Hematopoietic multipotent progenitor cell treated with erythropoietin and hydrocortisone succinate and interleukin-3 and kit ligand, for 17 days (in vitro differentiated cells): ENCODE measurements at regions not wholly inside any gene's neighbourhood (a gene's known extent, or its start where the extent isn't known, plus 50 kb on each side); places are given as distances from the start of the nearest gene placed in this dataset.

Experiments used
- DNase-seq: peaks from one replicate; pipeline ENCODE4 v3.0.0-alpha.2; 2015; ENCODE audit warnings: low spot score

DNA sequence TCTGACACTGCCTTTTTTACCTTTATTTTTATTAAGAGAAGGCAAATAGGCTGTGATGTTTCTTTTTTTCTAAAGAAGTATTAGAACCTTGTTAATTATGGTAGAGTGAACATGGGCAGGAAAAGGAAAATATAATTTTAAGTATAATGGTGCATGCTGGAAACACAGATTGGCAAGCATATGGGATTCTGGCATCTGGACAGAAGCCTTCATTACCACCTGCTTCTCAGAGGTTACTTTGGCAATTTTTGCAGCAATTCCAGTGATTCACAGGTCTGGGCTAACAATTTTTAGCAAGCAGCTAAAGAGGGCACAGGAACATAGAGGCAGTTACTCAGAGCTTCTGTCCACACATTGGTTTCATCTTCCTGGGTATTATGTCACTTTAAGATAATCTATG, 258.3 kb downstream of the DIPK2A start:
- no peak for DNase-seq

DNA sequence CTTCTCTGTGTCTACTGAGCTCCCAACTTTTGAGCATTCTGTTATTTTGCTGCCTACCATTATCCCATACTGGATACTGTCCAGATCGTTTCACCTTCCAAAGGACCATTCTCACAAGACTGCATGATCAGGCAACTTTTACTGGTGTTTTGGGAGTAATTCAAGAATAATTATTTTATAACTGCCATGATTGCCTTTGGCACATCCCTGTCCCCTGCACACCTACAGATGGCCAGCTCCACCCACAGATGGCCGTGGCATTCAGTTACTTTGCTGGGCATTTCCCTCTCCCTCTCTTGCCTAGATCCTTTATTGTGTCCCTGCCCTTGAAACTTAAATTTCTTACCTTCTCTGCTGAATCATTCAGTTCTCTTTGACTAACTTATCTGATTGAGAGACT, 263.9 kb downstream of the DIPK2A start:
- no peak for DNase-seq

DNA sequence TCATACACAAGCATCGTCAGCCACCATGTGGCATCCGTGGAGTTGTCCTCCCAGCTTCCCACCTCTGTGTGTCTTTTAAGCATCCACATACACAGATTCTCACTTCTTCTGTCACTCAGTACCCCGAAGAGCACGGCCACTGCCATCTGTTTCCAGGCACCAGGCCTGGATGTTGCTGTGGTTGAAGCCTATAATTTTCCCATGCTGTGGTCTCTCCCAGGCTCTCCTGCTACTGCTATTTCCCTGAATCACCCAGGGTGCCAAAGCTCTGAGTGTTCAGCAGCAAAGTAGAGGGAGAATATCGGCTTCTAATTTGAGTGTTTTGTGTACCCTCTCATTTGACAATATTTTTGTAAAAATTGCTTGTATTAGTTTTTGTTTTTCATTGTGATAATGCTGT, 265.7 kb downstream of the DIPK2A start:
- DNase-seq: no peak

DNA sequence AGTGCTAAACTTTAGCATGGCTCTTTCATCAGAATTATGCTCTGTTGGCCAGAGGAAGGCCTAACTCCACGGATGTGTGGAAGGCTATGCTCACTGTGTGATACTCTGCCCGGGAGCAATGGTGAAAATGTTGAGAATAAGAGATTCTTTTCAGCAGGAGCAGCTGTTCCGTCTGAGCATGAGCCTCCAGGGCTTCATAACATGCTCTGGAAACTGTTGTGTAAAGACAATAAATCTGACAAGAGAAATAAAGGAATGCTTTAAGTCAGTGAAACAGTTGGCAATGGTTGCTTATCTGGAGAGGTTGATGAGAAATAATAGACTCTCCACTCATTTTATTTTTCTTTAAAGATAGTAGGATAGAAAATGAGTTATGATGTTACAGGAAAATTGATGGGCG, 269.8 kb downstream of the DIPK2A start:
- no peak for DNase-seq

DNA sequence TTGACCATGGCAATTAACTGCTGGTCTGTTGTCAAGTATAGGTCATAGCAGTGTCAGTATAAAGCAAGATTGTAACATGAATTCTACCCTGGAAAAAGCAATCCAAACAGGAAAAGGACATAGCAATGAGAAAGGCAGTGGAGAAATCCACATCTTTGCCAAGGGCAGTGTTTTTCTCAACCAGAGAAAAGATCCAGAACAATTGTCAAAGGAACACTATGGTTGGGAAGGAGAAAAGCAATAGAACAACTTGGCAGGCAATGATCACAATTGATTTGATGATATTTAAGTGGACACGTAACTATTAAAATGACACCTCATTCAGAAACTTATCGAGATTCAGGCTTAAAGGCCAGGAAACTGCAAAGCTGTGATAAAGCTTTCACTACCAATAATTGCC, 271.1 kb downstream of the DIPK2A start:
- DNase-seq: no peak

DNA sequence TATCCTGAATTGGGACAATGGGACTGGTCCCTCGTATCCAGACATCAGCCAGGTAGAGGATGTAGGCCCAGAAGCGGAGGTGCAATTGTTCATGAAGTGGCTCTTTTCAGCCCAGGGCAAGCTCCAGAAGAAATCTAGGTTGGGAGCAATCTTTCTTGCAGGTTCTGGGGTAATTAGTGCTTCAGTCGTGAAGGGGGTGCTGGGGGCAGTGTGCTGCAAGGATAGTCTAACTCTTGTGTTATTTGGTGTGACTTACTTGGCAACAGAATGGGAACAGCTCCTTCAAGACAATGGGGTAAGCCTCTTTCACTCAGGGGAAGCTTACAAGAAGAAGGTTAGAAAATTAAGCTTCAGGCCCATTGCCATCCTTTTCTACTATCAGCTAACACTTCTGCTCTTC, 273.0 kb downstream of the DIPK2A start:
- no peak for DNase-seq

DNA sequence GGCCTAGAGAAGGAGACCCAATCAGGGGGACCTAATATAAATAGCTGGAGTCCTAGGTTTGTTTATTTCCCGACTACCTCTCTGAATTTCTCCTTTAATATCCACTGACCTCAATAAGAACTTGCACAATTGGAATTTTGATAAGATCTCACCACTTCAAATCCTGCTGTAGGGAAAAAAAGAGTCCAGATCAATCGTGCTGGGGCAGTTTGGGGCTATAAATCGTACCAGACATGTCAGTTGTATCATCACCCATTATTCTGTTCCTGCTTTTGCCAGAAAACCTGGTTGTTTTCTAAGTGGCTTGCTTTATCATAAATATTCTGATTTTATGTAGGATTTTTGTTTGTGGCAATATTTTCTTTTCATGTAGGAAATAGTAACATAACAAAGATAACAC, 281.3 kb downstream of the DIPK2A start:
- DNase-seq: no peak

DNA sequence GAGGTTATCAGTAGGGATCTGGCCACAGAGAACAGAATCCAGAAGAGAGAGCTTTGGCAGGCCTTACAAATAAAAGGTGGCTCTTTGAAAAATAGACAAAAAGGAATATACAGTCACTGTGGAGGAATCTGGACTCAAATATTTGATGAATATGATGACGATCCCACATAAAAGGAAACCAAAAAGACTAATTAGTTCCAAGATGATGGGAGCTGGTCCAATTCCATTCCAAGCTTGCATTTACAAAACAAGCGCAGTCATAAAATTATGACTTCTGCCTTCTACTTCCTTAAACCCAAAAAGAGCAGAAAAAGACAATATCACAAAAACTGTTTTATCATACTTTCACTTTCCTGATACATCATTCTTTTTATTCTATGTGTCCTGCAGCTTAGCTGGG, 285.8 kb downstream of the DIPK2A start:
- no peak for DNase-seq

DNA sequence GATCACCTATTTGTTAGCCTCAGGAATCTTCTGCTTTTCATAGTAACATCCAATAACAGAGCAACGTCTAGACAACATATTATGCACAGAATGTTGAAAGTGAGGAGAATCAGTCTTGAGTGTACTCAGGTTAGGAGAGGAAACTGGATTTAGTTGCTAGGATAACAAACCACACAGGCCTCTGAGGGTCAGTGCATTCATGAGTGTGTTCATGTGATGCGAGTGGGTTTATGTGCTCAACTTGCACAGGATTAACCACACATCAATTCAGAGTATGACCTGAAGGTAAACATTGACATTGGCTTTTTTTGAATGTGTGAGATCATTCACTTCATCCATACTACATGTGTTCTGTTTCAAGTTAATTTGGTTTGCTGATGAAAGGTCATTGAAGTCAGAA, 287.6 kb downstream of the DIPK2A start:
- DNase-seq: no peak

DNA sequence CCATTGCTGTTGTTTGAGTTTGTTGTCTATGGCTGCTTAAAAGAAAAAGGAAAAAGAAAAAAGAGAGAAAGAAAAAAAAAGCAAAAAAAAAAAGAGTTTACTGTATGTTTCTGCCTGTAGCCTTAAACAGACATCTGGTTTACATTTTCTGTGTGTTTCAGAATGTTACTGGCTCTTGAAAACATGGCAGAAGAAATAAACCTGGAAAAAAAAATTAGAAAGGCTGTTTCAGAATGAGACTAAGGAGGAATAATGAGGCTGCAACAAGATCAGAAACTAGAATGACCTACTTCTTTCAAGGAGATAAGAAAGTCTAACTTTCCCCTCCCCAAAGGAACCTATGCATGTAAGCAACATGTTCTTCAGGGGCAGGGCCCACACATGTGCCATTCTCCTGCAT, 292.1 kb downstream of the DIPK2A start:
- DNase-seq: no peak

DNA sequence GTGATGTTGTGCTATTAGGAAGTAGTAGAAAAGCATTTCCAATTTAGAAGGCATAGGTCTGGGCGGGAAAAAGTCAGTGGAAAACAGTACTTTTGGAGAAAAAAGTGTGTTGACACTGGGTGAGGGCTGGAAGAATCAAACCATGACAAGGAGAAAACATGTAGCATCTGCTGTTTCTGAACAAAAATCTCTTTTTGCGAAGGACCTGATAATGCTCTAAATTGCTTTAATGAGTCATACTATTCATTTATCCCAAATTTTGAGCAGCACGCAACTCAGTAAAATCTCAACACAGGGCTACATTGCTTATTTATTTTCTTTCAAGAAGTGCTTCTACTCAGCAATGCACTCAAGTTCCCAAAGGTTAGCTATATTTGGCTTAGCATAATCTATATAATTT, 292.7 kb downstream of the DIPK2A start:
- DNase-seq: no peak

DNA sequence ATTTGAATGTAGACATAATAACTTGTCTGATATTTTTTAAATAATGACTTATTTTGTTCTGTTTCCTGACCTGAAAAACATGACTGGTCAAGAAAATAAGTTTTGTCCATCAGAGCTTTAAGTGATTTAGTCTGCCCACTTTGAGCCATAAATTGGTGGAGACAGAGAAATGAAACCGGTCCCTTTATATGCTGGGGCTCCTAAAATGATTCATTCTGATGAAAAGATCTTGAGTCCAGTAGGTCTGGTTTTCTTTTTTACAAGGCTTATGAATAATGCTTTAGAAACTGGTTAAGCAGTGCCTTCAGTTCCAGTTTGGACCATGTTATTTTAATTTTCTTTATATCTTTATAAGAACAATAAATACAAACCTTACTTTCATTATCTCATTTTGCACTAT, 293.2 kb downstream of the DIPK2A start:
- DNase-seq: no peak

DNA sequence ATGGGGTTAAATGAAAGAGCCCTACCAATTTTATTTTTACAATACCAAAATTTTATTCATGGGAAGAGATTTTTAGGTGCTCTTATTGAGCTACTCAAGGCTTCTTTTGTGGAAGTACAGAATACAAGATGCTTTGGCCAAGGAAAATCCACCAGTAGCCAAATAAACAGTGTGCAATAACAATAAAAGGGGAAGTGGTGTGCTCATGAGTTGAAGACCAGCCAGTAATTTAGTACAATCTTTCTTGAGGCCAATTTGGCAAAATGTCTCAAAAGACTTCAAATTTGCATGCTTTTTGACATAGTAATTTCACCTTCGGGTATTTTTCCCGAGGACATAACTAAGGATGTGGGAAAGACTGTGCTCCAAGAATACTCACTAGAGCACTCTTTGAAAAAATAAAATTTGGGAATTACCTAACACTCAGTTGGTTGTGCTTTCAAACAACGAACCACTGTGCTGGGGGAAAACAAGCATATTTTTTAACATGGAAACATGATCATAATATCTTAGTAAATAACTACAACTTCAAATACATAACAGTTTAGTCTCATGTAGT, 294.0 kb downstream of the DIPK2A start:
- DNase-seq: no peak

DNA sequence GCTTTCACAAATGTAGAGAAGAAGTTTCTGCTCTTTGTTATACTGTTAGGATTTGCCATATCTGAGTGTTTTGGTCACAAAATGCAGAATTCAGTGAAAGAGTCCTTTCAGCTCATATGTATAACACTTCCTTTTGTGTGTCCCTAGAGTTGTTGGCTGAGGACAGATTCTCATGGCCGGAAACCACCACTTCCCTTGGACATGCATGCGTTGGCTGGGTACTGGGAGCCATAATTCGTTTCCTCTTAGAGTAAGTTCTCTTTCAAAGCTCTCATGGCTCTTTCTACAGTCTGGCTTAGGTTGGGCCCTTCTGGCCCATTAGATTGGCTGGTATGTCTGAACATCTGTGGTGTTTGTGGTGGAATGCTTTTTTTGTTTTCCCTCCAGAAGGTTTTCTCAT, 298.5 kb downstream of the DIPK2A start:
- DNase-seq: no peak

DNA sequence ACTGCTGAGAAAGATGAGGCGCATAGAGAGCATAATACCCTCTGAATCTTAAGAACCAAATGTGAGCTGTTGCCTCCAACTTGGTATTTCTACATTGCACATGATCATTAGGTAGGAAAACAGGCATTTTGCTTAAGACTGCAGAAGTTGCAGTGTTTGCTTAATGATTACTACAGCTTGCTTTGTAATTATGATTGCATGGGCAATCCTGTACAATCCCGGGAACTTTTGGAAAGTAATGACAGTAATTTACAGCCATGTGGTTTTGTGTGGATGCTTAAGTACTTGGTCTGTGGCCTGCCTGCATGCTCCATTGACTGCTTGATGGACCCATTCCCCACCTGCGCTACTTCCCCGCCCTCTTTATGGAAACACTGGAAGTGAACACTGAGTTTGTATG, 301.1 kb downstream of the DIPK2A start:
- no peak for DNase-seq

DNA sequence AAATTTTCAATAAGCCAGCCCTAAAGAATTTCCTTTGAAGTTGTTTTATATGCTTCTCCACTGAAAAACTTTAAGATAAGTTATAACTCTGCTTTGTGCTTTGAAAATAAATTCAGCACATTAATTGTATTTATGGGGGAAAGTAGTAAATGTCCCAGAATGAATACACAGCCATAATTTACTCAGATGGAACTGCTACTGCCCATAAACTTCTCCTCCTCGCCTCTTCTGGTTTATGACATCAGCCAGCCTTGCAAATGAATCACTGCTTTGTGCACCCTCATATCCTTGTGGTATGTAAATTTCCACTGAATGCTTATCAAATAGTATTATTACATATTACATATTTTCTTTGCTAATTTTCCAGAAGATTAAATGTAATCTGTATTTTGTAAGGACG, 302.0 kb downstream of the DIPK2A start:
- DNase-seq: no peak

DNA sequence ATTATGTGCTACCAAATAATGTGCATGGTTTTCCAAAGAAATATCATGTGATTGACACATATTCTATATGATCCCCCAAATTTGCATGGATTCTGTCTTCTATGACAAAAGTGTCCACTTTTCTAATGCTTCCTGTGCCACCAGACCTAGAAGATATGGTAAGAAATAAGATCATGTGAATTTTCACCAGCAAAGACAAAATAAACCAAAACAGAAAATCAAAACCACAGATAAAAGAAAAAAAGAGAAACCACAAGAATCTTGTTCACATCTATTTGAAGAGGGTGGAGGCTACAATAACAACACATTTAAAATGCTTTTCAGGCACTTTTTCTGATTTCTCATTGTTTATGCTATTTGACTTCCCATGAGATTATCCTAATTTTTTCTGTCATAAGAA, 303.4 kb downstream of the DIPK2A start:
- DNase-seq: no peak

DNA sequence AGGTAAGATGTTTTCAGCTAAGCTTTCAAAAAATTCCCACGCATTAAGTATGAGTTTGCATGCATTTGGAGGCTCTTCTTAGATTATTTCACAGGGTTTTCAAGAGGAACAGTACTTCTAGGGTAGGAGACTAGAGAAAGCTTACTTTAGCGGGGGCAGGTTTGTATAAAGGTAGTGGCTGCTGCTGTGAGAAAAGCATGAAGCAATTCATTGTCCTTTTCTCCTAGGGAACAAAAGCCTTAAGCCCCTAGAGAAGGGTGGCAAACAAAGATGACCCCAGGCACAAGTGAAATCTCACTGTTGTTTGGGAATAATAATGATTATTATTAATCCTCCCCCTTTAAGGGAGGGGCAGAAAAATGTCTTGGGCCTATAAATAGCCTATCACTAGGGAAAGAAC, 310.7 kb downstream of the DIPK2A start:
- no peak for DNase-seq

DNA sequence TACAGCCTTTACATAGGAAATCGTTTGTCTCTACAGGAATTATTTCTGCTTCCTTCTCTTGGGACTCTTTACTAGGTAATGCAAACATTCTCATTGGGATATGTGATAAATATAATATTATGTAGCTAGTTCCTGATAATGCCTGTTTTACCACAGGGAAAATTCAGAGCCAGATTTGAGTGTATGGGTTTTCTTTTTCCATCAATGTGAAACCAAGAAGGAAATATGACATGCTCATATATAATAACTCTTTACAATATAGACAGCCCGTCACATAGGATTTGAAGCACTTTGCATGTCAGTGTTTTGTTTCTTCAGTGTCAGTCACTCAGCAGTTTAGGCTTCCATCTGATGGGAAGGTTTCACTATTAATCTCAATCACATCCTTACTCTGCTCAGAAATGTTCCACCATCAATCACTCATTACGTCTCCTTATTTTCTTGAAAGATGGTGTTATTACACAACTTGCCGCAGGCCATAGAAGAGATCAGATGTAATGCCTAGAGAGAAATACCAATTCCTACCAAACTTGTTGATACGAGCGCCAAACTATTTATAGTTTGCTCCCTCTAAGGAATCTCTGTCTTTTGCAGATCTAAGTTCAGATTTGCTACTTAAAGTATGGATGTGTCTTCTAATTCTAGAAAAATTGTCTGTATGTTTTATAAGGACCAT, 314.8 kb downstream of the DIPK2A start:
- DNase-seq: no peak

DNA sequence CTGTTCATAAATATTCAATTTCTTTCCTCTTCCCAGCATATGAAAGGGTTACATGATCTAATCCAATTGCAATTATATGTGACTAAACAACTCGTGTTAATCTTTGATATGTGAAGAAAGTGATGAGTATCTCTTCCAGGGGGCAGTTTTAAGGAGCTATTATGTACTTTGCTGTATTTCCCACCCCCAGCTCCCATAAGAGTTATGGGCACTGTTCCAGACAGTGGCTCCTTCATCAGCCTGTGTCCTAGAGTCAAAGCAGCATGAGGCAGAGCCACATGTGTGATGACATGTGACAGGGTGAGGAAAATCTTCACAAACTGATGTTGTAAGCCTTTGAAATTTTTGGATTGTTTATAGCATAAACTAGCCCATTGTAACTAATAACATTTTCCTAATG, 315.4 kb downstream of the DIPK2A start:
- no peak for DNase-seq

DNA sequence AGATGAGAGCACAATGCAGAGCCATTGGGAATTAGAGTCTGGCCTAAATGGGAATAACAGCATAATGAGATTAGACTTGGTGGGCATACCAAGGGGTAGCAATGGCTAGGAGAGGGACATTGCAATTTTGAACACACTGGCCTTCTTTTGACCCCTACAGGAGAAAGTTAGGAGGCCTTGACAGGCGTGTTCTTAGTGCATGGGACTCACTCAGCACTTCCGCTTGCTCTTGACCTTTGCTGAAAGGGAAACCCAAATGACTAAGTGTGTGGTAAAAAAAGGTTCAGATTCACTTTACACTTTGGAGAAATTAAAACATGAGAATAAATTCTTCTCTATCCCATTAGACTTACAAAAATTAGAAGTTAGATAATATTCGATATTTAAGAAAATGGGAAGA, 317.4 kb downstream of the DIPK2A start:
- DNase-seq: no peak

DNA sequence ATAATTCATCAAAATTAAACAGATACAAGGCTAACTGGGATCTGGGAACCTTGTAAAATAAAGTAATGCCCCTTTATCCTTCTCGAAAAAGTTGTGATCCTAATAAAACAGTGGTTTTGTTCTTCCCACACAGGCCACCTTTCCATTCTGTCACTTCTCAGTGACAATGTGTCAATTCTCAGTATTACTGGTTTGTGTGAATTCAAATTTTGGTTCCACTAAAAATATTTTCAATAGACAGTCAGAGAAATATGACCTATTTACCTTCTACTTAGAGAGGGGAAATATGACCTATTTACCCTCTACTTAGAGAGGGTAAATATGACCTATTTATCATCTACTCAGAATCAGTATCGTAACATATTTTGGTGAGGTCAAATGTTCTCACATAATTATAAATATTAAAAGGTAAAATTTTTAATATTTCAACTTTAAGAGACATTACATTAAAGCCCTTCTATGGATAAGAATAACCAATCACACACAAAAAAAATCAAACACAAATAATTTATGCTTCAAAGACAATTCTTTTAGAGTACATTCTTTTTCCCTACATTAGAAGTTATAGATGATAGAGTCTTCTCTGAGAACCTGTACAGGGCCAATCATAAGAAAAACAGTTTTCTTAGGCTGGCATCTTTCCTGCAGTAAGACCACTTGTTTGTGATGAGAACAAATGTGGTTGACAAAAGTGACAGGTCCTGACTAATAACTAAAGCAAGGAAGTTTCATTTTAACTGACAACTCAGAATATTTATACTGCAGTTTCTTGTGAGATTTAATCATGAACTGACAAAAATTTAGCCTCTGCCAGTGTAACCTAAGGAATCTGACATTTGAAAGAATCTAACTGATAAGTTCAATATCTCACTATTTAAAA, 323.3 kb downstream of the DIPK2A start:
- no peak for DNase-seq

DNA sequence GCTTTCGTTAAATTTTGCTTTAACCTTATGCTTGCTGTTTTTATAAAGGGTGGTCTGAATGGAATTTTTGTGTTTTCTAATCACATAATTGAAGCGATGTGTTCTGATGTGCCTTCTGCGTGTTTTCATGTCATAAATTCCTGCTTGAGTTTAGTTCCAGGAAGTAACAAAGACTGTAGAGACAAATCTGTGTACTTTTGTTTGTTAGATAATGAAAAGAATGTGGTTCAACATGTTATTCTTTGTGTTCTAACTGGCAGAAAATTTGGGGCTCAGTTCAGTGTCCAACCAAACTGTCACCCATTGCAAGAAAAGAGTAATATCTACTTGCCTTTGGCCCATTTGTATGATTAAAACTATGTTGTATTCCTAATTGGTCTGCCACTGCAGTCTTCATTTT, 324.0 kb downstream of the DIPK2A start:
- DNase-seq: no peak

DNA sequence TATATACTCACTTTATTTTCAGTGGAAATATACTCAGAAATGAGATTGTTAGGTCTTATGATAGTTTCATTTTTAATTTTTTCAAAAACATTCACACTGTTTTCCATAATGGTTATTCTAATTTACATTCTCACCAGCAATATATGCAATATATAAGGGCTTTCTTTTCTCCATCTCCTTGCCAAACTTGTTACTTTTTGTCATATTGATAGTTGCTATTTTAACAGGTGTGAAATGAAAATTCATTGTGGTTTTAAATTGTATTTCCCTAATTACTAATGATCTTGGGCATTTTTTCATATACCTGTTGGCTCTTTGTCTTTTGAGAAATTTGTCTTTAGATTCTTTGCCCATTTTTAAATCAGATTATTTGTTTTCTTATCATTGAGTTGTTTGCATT, 325.2 kb downstream of the DIPK2A start:
- DNase-seq: no peak
